ENCODE measurements at regions not wholly inside any gene's neighbourhood (a gene's known extent, or its start where the extent isn't known, plus 50 kb on each side); places are given as distances from the start of the nearest gene placed in this dataset.
"Not testable (repeated sequence)": the region's sequence is repeated elsewhere in the genome, so short reads cannot be mapped to it uniquely, and the experiment has no call there.

DNA sequence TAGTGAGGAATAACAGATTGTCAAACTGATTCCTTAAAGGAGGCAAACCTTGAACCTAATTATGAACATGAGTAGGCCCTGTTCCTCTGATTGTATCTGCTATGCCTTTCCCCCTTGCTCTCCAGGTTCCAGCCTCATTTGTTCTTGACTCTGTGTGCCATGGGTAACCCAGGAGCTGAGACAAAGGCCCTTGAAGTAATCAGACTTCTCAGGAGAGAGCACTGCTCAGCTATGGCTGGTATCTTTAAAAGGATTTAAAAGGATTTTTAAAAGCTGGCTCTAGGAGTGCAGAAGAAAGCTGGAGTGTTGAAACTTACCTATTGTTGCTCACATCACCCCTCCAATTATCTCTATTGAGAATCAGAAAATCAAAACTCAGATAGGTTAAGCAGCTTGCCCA lies 1565.5 kb upstream of the AGA start:
- no peaks in the 10 kb centered on the region for H3K4me1 ChIP-seq (ENCODE audit: insufficient read depth, low read length)
- H3K9me3 ChIP-seq (ENCODE audit: low read length) = no peaks in the 10 kb centered on the region
- no peaks in the 10 kb centered on the region for H3K36me3 ChIP-seq (ENCODE audit: insufficient read depth, low read length)
- H2AFZ ChIP-seq (ENCODE audit: low read depth, low read length) = no peak overlapping the region
- H3K27me3 ChIP-seq (ENCODE audit: insufficient read depth, low read length) = no peaks in the 10 kb centered on the region
- no peak overlapping the region for H3K4me3 ChIP-seq (ENCODE audit: low read length)

DNA sequence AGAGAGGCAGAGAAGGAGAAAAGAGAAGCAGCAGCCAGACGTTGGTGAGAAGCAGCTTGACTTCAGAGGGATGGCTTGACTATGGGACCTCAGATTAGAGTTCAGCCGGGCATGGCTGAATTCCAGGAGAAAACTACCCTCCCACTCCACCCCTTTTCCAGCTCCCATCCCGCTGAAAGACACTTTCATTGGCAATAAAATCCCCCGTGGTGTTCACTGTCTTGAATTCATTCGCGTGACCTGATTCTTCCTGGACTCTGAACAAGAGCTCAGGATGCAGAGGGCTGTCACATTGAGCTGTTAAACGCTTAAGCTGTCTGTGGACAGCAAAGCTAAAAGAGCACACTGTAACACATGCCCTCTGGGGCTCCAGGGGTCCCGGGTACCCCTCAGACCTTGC lies 1575.3 kb upstream of the AGA start:
- Histone ChIP-seq H2AFZ (ENCODE audit: low read depth, low read length) (no peak overlapping the region), H3K4me1 (ENCODE audit: insufficient read depth, low read length) (no peaks in the 10 kb centered on the region), H3K27me3 (ENCODE audit: insufficient read depth, low read length) (no peaks in the 10 kb centered on the region), H3K36me3 (ENCODE audit: insufficient read depth, low read length) (no peaks in the 10 kb centered on the region), H3K9me3 (ENCODE audit: low read length) (no peaks in the 10 kb centered on the region), H3K4me3 (ENCODE audit: low read length) (no peak overlapping the region)

DNA sequence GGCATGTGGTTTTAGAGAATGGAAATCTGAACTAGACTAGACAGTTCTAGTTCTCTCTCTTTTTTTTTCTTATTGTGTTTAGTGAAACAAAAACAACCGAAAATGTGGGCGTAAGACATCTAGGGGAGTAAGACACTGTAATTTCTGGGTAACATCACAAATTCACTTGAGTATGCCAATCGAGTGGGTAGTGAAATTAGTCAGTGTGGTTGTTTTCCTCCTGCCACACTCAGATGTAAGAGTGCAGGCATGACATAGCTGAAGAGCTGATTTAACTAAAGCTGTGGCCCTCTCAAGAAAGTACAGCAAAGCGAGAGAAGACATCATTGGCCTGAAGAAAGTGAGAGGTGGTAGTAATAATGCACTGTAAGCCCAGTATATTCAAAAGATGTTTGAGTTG lies 1585.3 kb upstream of the AGA start:
- Histone ChIP-seq H3K9me3 (ENCODE audit: low read length) (no peaks in the 10 kb centered on the region), H2AFZ (ENCODE audit: low read depth, low read length) (no peak overlapping the region), H3K4me3 (ENCODE audit: low read length) (no peak overlapping the region), H3K27me3 (ENCODE audit: insufficient read depth, low read length) (no peaks in the 10 kb centered on the region), H3K36me3 (ENCODE audit: insufficient read depth, low read length) (no peaks in the 10 kb centered on the region), H3K4me1 (ENCODE audit: insufficient read depth, low read length) (no peaks in the 10 kb centered on the region)

DNA sequence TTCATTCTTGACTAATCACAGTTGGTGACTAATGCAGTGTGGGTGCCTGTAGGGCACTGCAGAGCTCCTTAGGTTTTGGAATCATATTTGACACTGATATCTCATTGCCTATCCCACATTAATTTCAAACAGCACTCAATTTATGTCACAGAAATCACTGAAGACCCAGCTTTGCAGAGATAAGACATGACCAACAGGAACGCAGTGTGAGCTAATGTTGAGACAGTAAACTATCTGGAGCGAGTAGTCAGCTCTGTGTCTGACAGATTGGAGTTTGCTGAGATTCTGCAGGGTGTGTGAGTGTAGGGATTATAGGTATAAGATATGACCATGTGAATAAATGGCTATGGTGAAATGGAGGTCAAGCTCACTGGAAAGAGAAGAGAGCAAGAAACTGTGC lies 1586.1 kb upstream of the AGA start:
- no peaks in the 10 kb centered on the region for H3K9me3 ChIP-seq (ENCODE audit: low read length)
- no peak overlapping the region for H3K4me3 ChIP-seq (ENCODE audit: low read length)
- H3K27me3 ChIP-seq (ENCODE audit: insufficient read depth, low read length) = no peaks in the 10 kb centered on the region
- no peaks in the 10 kb centered on the region for H3K4me1 ChIP-seq (ENCODE audit: insufficient read depth, low read length)
- no peaks in the 10 kb centered on the region for H3K36me3 ChIP-seq (ENCODE audit: insufficient read depth, low read length)
- no peak overlapping the region for H2AFZ ChIP-seq (ENCODE audit: low read depth, low read length)

DNA sequence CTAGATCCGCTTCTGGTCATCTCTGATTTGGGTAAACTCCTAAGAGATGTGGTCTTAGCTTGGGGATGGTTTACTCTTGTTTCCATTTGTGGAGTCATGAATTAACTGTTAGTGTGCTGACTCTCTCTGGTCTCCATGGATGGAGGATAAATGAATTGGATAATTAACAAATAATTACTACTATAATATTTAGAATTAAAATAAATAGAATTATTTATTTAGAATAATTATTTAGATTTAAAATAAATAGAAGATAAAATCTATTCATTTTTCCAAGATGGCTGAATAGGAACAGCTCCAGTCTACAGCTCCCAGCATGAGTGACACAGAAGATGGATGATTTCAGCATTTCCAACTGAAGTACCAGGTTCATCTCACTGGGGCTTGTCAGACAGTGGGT lies 1587.4 kb upstream of the AGA start:
- H3K27me3 ChIP-seq (ENCODE audit: insufficient read depth, low read length) = no peaks in the 10 kb centered on the region
- H3K4me3 ChIP-seq (ENCODE audit: low read length) = no peak overlapping the region
- no peaks in the 10 kb centered on the region for H3K9me3 ChIP-seq (ENCODE audit: low read length)
- H3K36me3 ChIP-seq (ENCODE audit: insufficient read depth, low read length) = no peaks in the 10 kb centered on the region
- H2AFZ ChIP-seq (ENCODE audit: low read depth, low read length) = no peak overlapping the region
- H3K4me1 ChIP-seq (ENCODE audit: insufficient read depth, low read length) = no peaks in the 10 kb centered on the region

DNA sequence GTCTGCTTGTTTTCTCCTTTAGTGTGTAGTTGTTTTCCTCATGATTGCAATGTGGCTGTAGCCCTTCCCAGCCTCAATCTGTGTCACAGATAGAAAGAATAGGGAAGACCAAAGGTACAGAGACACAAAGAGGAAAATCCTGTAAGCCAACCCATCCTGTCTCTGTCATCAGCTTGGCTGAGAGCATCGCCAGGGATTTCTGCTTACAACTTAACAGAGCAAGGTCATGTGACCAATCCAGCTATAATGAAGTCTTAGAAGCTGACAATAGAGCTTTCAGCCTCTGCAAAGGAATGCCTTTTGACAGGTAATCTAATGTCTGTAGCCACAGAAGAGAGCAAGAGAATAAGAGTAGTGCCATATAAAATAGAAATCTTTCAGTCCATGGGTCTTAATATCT lies 1598.0 kb upstream of the AGA start:
- Histone ChIP-seq H3K36me3 (ENCODE audit: insufficient read depth, low read length) (no peaks in the 10 kb centered on the region), H3K9me3 (ENCODE audit: low read length) (no peaks in the 10 kb centered on the region), H3K4me1 (ENCODE audit: insufficient read depth, low read length) (no peaks in the 10 kb centered on the region), H3K4me3 (ENCODE audit: low read length) (no peak overlapping the region), H2AFZ (ENCODE audit: low read depth, low read length) (no peak overlapping the region), H3K27me3 (ENCODE audit: insufficient read depth, low read length) (no peaks in the 10 kb centered on the region)

DNA sequence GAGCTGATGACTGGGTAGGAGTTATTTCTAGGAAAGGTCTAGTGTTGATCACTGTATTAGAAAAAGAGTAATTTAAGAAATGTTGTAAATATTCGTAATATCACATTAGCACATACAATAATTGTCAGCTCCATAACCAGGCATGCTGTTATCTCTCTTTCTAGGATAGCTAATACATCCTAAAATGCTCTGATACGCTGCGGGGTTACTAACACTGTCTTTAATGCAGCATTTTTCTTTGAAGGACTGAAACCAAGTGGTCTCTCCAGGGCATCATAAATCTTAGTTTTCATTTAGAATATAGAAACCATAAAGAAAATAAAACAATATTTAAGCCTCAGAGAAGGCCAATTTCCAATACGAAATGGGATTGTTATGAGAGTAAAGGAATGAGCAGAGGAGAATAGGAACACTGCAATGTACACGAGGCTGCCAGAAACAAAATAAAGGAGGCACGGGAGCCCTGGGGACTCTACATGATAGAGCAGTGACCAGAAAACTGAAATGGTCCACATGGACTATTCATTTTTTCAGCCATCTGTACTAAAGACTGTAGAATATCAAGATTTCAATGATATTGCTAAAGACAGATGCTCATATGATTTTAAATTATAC lies 1606.7 kb upstream of the AGA start:
- Histone ChIP-seq H3K4me3 (ENCODE audit: low read length) (no peak overlapping the region), H2AFZ (ENCODE audit: low read depth, low read length) (no peak overlapping the region), H3K27me3 (ENCODE audit: insufficient read depth, low read length) (no peaks in the 10 kb centered on the region), H3K9me3 (ENCODE audit: low read length) (no peaks in the 10 kb centered on the region), H3K4me1 (ENCODE audit: insufficient read depth, low read length) (no peaks in the 10 kb centered on the region), H3K36me3 (ENCODE audit: insufficient read depth, low read length) (no peaks in the 10 kb centered on the region)

DNA sequence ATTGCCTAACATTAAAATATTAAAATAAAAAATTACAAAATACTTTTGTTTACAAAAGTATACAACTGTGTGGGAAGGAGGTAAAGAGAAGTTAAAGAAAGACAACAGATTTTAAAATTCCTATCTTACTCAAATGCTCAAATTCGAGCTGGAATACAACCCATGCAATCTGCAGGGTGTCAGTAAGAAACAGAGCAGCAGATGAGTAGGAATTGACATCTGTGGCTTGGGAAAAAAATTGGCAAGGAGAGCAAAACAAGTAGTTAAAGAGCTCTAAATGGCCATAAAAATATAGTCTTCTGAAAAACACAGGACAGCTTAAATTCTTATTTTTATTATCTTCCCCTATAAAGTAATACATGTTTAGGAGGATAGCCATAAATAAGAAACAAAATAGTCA lies 1609.0 kb upstream of the AGA start:
- H3K4me3 ChIP-seq (ENCODE audit: low read length) = no peak overlapping the region
- no peak overlapping the region for H2AFZ ChIP-seq (ENCODE audit: low read depth, low read length)
- no peaks in the 10 kb centered on the region for H3K4me1 ChIP-seq (ENCODE audit: insufficient read depth, low read length)
- no peaks in the 10 kb centered on the region for H3K27me3 ChIP-seq (ENCODE audit: insufficient read depth, low read length)
- H3K9me3 ChIP-seq (ENCODE audit: low read length) = no peaks in the 10 kb centered on the region
- H3K36me3 ChIP-seq (ENCODE audit: insufficient read depth, low read length) = no peaks in the 10 kb centered on the region

DNA sequence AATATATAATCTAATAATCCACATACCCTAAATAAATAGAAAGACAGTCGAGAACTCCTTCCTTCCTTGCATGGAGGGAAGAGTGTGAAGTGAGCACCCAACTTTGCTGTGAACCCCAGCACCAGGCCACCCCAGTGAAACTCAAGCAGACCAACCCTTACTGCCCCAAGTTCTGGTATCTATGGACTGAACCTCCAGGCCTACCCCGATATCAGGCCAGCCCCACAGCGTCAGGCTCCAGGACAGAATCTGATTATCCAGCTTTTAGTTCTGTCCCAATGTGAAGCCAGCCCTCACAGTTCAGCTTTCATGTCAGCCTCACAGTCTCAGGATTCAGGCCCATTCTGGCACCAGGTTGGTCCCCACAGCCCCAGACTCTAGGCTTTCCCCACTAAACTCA lies 1617.2 kb upstream of the AGA start:
- H3K9me3 ChIP-seq (ENCODE audit: low read length) = no peaks in the 10 kb centered on the region
- no peak overlapping the region for H2AFZ ChIP-seq (ENCODE audit: low read depth, low read length)
- H3K27me3 ChIP-seq (ENCODE audit: insufficient read depth, low read length) = no peaks in the 10 kb centered on the region
- H3K4me1 ChIP-seq (ENCODE audit: insufficient read depth, low read length) = no peaks in the 10 kb centered on the region
- H3K36me3 ChIP-seq (ENCODE audit: insufficient read depth, low read length) = no peaks in the 10 kb centered on the region
- no peak overlapping the region for H3K4me3 ChIP-seq (ENCODE audit: low read length)

DNA sequence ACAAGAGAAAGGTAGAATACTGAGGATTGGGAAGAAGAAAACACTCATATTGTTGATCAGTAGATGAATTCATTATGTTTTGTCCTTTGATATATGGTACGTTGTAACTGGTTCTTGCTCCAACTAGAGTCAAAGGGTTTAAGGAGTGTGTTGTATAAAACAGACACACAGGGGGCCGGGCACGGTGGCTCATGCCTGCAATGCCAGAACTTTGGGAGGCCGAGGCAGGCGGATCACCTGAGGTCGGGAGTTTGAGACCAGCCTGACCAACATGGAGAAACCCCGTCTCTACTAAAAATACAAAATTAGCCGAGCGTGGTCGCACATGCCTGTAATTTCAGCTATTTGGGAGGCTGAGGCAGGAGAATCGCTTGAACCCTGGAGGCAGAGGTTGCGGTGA lies 1624.0 kb upstream of the AGA start:
- H3K27me3 ChIP-seq (ENCODE audit: insufficient read depth, low read length); H3K4me1 ChIP-seq (ENCODE audit: insufficient read depth, low read length); H2AFZ ChIP-seq (ENCODE audit: low read depth, low read length); H3K36me3 ChIP-seq (ENCODE audit: insufficient read depth, low read length); H3K9me3 ChIP-seq (ENCODE audit: low read length); H3K4me3 ChIP-seq (ENCODE audit: low read length): not testable (repeated sequence)

DNA sequence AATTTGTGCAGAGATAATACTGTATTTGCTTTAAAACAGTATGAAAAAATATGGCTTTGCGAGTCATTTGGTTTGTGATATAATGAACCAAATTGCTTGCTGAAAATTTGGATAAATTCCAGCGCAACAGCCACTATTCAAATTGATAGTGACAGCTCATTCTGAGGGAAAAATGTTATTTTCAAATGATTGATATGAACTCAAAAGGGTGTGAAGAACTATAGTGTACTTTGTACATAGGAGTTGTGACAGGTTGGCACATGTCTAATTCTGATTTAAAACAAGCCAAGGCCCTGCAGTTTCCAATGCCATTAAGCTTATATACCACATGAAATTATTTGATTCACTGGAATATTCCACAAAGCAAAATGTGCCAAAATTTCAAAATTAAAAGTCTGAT lies 1628.9 kb upstream of the AGA start:
- no peak overlapping the region for H2AFZ ChIP-seq (ENCODE audit: low read depth, low read length)
- no peaks in the 10 kb centered on the region for H3K36me3 ChIP-seq (ENCODE audit: insufficient read depth, low read length)
- no peak overlapping the region for H3K4me3 ChIP-seq (ENCODE audit: low read length)
- H3K4me1 ChIP-seq (ENCODE audit: insufficient read depth, low read length) = no peaks in the 10 kb centered on the region
- H3K27me3 ChIP-seq (ENCODE audit: insufficient read depth, low read length) = no peaks in the 10 kb centered on the region
- no peaks in the 10 kb centered on the region for H3K9me3 ChIP-seq (ENCODE audit: low read length)

DNA sequence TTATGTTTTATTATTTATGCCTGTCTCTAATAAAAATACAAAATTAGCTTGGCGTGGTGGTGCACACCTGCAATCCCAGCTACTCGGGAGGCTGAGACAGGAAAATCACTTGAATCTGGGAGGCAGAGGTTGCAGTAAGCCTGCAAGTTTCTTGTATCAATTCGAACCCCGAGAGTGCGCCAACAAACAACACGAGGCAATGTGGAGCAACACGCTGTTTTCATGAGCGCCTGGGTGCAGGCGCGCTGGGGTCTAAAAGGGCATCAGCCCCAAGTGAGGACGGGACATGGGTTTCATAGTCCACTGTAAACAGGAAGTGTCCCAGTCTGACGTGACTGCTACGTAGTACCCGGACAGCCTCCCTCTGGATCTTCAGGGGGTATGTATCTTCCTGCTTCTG lies 1634.6 kb upstream of the AGA start:
- H3K27me3 ChIP-seq (ENCODE audit: insufficient read depth, low read length) = no peaks in the 10 kb centered on the region
- no peaks in the 10 kb centered on the region for H3K36me3 ChIP-seq (ENCODE audit: insufficient read depth, low read length)

DNA sequence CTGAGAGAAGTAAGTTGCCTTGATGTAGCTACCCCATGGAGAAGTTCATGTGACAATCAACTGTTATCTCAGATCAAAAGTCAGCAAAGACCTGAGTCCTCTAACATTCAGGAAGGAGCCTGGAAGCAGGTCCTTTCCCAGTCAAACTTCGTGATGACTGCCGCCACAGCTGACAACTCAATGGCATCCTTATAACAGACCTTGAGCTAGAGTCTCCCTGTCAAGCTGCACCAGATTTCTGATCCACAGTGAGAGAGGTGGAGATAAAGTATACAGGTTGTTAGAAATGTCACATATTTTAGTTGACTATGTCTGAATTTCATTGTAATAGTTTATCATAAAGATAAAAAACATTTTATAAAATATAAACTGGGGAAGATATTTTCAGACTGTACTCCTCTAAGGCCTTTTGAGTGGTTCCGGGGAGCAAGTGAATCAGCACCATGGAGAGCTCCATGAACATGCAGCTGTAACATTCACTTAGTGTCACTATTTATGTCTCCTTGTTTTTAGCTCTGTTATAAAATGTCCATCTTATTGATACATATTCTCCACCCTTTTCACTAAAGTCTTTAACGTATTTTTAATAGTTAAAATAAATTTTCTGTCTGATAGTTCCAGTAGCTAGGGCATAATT lies 1653.5 kb upstream of the AGA start:
- no peaks in the 10 kb centered on the region for H3K36me3 ChIP-seq (ENCODE audit: insufficient read depth, low read length)
- no peaks in the 10 kb centered on the region for H3K27me3 ChIP-seq (ENCODE audit: insufficient read depth, low read length)
- no peak overlapping the region for H2AFZ ChIP-seq (ENCODE audit: low read depth, low read length)
- no peaks in the 10 kb centered on the region for H3K4me1 ChIP-seq (ENCODE audit: insufficient read depth, low read length)
- H3K4me3 ChIP-seq (ENCODE audit: low read length) = no peak overlapping the region
- no peaks in the 10 kb centered on the region for H3K9me3 ChIP-seq (ENCODE audit: low read length)

More for the DNA sequence above, 1634.6 kb upstream of the AGA start:
- Histone ChIP-seq H3K4me3 (ENCODE audit: low read length) (no peak overlapping the region), H2AFZ (ENCODE audit: low read depth, low read length) (no peak overlapping the region), H3K9me3 (ENCODE audit: low read length) (no peaks in the 10 kb centered on the region), H3K4me1 (ENCODE audit: insufficient read depth, low read length) (no peaks in the 10 kb centered on the region)

DNA sequence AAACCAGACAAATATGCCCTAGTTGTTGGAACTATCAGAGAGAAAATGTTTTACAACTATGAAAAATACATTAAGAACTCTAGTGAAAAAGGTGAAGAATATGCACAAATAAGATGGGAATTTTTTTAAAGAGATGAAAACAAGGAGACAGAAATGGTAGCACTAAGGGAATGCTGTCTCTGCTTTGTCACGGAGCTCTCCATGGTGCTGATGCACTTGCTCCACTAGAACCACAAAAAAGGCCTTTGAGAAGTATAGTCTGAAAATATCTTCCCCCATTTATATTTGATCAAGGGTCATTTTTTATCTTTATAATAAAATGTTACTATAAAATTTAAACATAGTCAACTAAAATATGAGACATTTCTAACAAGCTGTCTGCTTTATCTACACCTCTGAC lies 1655.5 kb upstream of the AGA start:
- Histone ChIP-seq H3K27me3 (ENCODE audit: insufficient read depth, low read length) (no peaks in the 10 kb centered on the region), H3K4me3 (ENCODE audit: low read length) (no peak overlapping the region), H3K36me3 (ENCODE audit: insufficient read depth, low read length) (no peaks in the 10 kb centered on the region), H3K4me1 (ENCODE audit: insufficient read depth, low read length) (no peaks in the 10 kb centered on the region), H3K9me3 (ENCODE audit: low read length) (no peaks in the 10 kb centered on the region), H2AFZ (ENCODE audit: low read depth, low read length) (no peak overlapping the region)

Data from neuron (in vitro differentiated cells).